ENCODE measurements at regions not wholly inside any gene's neighbourhood (a gene's known extent, or its start where the extent isn't known, plus 50 kb on each side); places are given as distances from the start of the nearest gene placed in this dataset.

DNA sequence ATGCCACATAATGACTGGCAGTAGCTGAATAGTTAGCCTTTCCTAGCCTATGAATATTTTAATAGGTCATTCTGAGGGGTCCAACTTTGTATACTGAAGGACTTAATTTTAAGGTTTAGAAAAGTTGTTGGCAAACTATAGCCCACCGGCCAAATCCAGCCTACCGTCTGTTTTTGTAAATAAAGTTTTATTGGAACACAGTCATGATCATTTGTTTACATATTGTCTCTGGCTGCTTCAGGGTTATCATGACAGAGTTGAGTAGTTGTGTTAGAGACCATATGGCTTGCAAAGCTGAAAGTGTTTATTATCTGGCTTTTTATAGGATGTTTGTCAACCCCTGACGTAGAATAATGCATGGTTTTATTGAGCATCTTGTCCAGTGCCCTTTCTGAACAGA is 73.4 kb downstream of the NTMT2 start:
- no peak for DNase-seq

DNA sequence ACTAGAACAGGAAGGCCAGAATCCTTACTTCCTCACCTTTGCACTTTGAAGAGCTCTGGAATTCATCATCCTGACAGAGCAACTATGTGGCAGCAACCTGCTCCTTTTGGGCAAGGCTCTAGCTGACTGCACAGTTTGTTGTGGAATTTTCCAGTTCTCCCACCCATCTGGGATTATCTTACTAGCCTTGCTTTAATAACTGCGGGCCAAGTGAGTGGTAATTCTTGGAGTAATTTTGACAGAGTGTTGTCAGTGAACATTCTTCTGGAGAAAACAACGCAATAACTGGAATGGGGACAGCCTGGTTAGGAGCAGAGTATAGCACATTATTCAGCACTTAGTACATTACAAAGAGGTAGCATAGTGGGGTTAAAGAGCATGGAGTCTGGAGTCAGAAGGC is 75.3 kb downstream of the NTMT2 start:
- DNase-seq: no peak

DNA sequence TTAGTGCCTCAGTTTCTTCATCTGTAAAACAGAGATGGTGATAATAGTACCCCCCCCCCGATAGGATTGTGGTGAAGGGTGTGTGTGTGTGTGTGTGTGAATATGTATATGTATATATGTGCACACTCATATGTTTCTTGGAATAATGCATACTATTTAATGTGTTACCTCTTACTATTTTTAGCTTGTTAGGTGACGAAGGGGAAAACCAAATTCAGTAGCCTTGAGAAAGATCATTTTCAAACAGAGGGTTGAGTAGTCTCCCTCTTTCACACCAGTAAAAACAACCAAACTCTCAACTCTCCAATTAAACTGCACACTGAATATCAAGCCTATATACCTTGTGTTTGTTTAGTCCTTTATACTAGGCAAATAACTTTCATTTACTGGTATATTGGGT is 75.7 kb downstream of the NTMT2 start:
- no peak for DNase-seq

DNA sequence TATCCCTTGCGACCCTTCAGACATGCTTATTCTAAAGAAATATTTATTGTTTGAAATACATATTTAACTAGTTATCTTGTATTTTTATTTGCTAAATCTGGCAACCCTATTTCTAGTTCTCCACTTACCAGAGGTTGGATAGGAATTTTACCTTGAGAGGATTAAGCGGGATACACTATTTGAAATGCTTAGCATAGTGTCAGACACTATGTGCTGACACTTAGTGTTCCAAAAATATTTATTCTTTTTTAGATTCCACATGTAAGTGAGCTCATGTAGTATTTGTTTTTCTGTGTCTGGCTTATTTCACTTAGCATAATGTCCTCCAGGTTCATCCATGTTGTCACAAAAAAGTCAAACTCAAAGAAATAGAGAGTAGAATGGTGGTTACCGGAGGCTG is 78.7 kb downstream of the NTMT2 start:
- DNase-seq: no peak

GRCh38 chr1:170225781-170226530 is 80.2 kb downstream of the NTMT2 start:
- no peak for DNase-seq

- no peak for DNase-seq
These were observed 81.0 kb downstream of the NTMT2 start for GRCh38 chr1:170226767-170227166.

DNA sequence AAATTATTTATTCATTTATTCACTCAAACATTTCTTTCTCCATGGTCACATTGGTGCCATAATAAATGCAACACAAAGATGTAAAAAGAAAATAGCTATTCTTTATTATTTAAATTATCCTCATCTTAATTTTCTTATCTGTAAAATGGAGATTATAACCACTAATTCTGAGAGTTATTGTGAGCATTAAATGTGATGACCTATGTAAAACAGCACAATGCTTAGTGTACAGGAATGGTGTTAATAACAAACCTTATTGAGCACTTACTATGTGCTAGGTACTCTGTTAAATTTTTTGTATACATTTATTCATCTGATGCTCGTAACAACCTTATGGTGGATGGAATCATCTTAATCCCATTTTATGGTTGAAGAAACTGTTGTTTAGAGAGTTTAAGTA is 84.6 kb downstream of the NTMT2 start:
- DNase-seq: peak in 1 of 2 experiments; percentile 19

DNA sequence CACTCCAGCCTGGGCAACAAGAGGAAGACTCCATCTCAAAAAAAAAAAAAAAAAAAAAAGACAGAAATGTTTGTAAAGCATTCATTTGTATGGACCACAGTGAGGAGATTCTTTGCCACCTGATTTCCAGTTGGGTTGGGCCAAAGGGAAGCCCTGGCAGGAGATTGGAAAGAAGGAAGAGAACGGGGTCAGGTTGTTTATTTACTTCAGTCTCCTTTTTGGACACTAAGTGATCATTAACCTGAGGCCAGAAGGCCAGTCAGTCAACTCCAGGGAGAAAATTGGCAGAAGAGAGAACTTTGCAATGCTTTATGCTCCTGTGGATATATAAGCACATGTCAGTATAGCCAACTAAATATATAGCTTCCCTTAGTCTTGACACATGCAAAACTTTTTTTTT is 85.9 kb downstream of the NTMT2 start:
- peak in 1 of 2 experiments; percentile 41 for DNase-seq

DNA sequence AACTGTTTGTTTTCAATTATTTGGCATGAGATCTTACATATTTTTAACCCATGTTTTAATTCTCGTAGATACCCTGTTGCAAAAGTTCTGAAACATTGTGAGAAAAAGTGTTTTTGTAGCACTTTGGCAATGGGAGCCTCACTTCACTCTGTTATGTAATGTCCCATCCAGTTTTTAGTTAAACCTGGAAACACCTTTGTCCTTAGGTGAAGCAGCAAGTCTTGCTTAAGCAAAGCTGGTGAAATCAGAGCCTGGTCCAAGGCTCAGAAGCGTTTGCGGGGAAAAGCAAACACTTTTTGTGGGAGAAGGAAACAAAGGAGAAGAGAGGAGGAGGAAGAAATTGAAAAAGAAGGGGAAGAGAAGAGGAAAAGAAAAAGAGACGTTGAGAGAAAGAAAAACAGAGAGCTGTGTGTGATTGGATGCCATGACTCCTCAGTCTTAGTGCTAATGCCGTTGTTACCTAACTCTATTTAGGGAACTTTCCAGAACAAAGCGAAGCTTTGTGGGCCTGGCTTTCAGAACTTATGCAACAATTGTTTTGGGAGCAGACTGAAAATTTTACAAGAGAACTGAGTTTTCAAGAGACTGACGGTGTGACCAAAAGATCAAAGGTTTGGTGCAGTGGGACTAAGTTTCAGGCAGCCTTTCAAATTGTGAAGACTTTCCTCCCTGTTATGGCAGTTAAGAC is 93.1 kb downstream of the NTMT2 start:
- no peak for DNase-seq

DNA sequence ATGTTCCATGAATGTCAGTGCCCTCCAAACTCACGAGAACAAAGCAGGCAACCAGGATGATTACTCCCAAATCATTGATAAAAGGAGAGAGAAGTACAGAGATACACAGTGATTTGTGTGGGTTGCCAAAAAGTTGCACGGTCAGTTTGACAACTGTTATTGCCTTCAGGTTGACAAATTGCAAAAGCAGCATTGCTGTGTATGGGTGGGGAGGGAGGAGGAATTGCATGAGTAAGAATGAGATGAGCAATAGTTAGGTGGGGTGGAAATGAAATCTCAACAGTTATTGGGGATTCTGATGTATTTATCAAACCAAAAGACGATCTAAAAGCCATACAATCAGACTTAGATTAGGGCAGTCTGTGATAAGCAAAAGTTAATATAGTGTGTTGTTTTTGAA is 93.7 kb downstream of the NTMT2 start:
- DNase-seq: no peak

GRCh38 chr1:170240409-170240808 is 94.7 kb downstream of the NTMT2 start:
- DNase-seq: no peak

DNA sequence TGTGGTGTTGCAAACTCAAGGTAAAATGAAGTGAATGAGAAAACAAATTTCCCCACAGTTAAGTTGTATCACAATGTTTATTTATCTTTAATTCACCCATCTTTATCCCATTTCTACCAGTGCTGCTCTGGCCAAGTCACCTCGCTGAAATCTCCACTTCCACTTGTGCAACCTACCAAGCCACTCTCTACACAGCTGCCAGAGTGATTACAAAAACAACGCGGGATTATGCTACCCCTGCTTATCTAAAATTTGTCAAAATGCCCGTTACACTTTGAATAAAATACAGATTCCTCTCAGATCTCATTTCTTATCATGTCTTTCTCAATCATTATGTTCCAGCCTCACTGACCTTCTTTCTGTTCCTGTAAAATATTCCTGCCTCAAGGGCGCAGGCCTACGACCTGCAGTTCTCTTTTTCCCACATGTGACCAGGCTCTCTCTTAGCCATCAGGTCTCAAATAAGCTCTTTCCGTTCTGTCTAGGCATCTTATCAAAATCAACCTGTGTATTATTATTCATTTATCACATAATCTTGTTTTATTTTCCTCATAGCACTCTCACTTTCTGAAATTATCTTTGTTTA is 95.6 kb downstream of the NTMT2 start:
- DNase-seq: no peak

DNA sequence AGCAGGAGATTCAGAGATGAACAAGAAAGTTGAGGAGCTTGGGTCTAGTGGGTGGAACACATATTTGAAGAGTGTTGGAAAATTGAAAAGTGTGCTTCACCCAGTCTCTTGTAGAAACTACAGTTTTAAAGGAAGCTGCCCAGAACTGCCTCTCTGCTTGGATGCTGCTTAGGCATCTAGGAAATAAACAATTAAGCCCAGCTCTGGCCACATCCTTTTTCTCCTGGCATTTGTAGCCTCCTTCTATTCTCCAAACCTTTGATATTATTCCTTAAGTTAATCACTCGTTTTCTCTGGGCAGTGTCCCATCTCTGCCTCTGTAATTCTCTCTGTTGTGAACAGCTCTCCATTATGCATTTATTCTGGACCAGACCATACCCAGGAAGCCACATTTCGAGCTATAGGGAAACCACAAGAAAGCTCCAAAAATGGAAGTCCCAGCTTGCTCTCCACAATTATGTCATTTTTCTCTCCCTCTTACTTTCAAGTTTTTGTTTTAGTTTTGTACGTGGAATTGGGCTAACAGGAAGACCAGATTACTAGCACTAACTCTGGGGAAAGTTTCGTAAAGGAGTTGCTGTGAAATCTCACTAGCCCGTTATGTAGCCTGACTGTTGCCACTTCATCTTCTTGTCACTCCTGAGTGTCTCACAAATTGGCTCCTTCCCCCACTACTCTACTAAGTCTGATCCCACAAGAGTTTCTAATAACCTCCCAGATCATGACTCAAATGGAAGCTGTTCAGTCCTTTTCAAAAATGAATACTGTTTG is 102.2 kb downstream of the NTMT2 start:
- DNase-seq: no peak

DNA sequence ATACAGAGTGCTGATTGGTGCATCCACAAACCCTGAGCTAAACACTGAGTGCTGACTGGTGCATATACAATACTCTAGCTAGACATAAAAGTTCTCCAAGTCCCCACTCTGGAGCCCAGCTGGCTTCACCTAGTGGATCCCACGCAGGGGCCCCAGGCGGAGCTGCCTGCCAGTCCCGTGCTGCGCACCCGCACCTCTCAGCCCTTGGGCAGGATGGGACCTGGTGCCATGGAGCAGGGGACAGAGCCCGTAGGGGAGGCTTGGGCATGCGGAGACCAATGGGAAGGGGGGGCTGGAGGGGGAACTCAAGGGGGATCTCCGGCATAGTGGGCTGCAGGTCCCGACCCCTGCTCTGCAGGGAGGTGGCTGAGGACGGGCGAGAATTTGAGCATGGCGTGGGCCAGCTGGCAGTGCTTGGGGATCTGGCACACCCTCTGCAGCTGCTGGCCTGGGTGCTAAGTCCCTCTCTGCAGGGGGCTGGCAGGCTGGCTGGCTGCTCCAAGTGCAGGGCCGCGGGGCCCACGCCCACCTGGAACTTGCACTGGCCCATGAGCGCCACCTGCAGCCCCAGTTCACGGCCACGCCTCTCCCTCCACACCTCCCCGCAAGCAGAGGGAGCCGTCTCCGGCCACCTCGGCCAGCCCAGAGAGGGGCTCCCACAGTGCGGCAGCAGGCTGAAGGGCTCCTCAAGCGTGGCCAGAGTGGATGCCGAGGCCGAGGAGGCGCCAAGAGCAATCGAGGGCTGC is 104.9 kb downstream of the NTMT2 start:
- DNase-seq: no peak

DNA sequence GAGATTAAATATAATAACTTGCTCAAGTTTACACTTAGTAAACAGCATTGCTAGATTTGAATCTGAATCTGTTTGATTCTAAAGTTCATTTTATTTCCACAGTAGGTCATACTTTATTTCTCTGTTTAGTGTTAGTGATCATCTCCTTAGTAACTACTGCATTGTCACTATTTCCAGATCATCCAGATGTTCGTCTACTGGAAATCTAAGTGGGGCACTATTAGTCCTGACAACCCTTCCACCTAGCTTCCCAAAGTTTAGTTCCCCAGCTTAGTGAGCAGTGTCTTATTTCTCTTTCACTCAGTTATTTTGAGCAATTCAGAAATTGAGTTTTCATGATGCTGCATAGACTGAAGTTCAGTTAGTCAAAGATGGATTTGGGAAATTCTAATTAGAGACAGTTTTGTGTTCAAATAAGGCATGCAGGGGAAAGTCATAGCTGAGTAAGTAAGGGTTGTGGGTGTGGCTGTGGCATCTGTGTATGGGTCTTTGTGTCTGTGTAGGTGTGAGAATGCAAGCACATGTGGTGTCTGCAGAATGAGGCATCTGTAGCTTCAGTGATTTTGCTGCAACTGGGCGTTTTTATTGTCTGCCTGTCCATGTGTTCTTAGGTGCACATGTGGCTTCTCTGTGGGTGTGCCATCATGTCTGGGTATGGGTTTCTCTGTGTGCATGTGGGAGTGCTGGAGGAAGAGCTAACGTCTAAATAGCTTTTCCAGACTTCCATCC is 107.3 kb downstream of the NTMT2 start:
- no peak for DNase-seq

GRCh38 chr1:170254371-170254770 is 108.6 kb downstream of the NTMT2 start:
- DNase-seq: no peak

- peak; percentile 82 to 91 for DNase-seq
These were observed 115.9 kb downstream of the NTMT2 start for GRCh38 chr1:170261669-170262068.

DNA sequence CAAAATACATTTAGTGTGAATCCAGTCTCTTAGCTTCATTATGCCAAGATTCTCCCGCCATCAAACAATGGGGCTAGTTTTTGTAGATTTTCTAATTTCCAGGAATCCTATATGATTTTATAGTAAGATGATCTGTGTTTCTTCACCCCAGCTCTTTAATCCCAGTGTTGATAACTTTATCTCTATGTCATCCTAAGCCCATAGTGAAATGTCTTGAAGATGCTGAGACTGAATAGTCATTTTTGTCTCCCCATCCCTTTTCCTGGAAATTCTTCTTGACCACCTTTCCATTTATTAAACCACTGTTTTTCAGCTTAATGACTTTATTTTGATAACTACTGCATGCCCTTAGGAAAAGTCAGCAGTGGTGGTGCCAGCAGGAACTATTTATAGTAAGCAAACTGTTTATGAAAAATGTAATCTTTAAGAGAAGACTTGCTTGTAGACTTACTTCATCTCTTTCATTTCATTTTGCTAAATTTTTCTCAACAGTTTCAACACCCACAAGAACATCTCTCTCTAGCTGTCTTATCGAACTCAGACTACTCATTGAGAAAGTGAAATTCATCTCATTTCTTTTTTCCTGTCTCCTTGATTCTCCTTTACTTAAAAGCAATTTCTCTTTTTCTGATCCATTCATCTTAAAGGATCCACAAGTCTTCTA is 116.6 kb downstream of the NTMT2 start:
- DNase-seq: no peak

DNA sequence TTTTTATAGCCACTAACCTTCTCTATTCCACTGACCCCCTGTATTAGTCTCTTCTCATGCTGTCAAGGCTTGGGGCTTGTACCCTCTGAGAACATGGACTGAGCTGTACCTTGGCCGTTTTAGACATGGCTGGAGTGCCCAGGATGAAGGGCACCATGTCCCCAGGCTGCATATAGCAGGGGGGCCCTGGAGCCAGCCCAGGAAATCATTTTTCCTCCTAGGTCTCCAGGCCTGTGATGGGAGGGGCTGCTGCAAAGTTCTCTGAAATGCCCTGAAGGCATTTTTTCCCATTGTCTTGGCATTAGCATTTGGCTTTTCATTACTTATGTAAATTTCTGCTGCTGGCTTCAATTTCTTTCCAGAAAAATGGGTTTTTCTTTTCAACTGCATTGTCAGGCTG is 119.5 kb downstream of the NTMT2 start:
- no peak for DNase-seq

DNA sequence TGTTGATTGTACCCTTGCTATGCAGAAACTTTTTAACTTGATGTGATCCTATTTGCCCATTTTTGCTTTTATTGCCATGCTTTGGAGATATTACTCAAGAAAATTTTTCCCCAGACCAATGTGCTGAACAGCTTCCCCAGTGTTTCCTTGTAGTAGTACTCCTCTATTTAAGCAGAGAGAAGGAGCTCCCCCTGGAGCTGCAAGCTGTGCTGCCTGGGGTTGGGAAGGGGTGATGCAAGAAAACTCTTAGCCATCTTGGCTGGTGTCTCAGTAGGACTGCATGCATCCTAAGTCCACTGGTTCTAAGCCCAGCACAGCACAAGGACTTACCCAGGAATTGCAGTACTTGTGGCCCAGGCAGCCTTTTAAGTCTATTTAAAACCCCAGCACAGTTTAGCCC is 121.6 kb downstream of the NTMT2 start:
- no peak for DNase-seq

- no peak for DNase-seq
These were observed 125.8 kb downstream of the NTMT2 start for GRCh38 chr1:170271430-170272161.
